ENCODE measurements at regions not wholly inside any gene's neighbourhood (a gene's known extent, or its start where the extent isn't known, plus 50 kb on each side); places are given as distances from the start of the nearest gene placed in this dataset.

DNA sequence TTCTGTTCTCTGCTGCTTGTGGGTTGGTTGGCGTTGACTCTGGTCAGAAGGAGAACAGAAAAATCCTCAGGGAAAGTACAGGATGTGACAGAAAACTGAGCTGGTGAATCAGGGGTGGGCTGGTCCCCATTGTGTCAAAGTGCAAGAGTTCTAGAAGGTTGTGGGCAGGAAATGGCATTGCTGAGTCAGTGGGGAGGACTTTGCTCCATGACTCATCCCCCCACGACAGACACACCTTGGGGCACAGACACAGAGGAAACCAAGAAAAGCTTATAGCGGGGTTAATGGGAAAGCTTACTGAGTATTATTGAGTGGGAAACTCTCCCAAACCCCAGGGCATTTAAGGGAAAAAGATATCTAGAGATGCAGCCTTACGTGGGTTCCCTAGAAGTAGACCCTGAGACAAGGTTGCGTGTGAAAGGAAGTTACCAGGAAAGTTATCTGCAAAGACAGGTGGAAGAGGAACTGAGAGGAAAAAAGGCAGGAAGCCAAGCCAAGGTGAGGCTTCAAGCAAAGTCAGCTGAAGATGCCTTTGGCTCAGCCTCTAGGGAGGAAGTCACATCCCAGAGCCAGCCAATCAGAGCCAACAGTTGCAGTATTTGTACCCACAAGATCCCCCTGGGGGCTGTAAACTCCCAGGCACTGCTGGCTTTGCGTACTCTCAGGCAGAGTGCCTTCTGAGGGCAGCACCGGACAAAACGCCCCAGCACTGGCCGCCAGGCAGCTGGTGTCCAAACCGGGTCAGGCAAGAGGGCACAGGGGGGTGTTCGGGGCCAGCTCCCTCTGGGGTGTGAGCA lies 86.4 kb downstream of the FOXL1 start:
- DNase-seq (ENCODE audit: low read depth) = peak; percentile 25

- no peak for DNase-seq (ENCODE audit: low read depth)
Measured at GRCh38 chr16:86665319-86665675, 86.9 kb downstream of the FOXL1 start.

DNA sequence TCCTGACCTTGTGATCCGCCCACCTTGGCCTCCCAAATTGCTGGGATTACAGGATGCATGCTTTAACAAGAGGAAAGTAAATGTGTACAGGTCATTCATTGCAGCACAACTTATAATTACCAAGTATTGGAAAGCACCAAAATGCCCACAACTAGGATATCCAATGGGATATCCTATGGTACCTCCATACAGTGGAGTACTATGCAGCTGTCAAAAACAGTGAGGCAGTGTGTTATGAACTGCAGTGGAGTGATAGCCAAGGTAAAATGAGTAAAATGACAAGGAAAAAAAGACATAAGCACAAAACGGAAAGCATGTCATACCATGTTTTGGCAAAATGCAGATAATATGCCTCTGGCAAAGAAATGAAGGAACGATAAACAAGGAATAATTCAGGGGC lies 87.6 kb downstream of the FOXL1 start:
- DNase-seq (ENCODE audit: low read depth) = no peak

GRCh38 chr16:86667035-86667434 lies 88.7 kb downstream of the FOXL1 start:
- DNase-seq (ENCODE audit: low read depth) = no peak

- no peak for DNase-seq (ENCODE audit: low read depth)
Measured at GRCh38 chr16:86668136-86668910, 90.0 kb downstream of the FOXL1 start.

DNA sequence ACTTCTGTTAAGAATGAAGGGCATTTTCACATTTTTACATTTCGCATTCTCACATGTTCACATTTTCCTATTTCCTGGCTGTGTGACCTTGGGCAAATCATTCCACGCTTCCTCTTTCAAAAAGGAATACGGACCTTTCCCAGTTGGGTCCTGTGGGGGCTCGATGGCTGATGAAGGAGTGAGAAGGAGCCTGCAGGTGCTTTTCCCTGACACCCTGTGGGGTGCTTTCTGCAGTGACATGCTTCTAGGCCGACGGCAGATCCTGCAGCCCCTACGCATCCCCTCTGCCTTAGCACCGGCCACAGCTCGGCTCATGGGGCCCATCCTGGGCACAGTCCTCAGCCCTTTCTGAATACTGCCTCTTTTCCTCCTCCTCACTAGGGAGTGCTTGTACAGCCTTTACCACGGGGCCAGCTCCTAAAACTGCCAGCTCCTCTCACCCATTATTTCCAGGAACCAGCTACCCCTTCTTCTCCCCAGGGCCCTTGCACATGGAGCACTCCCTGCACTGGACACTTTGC lies 91.0 kb downstream of the FOXL1 start:
- no peak for DNase-seq (ENCODE audit: low read depth)

GRCh38 chr16:86669937-86670749 lies 91.8 kb downstream of the FOXL1 start:
- no peak for DNase-seq (ENCODE audit: low read depth)

- no peak for DNase-seq (ENCODE audit: low read depth)
Measured at GRCh38 chr16:86670750-86671234, 92.4 kb downstream of the FOXL1 start.

GRCh38 chr16:86671486-86672178 lies 93.3 kb downstream of the FOXL1 start:
- no peak for DNase-seq (ENCODE audit: low read depth)

DNA sequence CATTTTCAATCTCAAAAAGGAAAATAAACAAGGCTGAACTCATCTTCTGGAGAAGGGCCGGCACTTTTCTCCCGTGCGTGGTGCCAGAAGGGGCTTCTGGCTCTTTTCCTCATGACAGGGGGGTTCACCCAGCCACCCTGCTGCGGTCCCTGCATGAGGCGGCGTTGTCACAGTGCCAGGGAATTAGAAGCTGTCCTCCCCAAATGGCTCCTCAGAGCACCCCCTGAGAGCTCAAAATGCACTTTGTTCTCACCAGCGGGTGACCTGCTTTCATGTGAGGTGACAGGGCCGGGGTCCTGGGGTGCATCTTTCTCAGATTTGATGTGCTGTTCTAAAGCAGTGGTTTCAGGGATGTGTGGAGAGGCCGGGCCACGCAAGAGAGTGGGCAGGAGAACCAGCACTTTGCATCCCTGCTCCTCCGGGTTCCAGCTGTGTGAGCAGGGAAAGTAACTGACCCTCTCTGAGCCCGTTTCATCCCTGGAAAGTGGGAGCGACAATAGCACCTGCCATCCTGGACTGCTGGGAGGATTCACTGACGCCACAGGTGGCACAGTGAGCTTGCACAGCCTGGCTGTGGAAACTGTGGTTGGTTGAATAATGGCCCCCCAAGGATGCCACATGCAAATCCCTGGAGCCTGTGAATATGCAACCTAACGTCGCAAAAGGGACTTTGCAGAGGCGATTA lies 94.0 kb downstream of the FOXL1 start:
- no peak for DNase-seq (ENCODE audit: low read depth)

- DNase-seq (ENCODE audit: low read depth) = no peak
Measured at GRCh38 chr16:86673090-86673955, 95.0 kb downstream of the FOXL1 start.

DNA sequence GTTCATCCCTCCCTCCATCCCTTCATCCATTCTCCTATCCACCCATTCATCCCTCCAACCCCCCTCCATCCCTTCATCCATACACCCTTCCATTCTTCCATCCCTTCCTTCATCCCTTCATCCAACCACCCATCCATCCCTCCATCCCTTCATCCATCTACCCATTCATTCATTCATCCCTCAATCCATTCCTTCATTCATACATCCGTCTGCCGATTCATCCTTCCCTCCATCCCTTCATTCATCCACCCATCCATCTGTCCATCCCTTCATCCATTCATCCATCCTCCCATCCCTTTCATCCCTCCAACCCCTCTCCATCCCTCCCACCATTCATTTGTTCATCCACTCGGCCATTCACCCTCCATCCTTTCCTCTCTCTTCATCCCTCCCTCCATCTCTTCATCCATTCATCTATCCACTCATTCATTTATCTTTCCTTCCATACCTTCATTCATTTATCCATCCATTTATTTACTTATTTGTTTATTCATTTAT lies 95.7 kb downstream of the FOXL1 start:
- DNase-seq (ENCODE audit: low read depth) = no peak

GRCh38 chr16:86676254-86676670 lies 97.9 kb downstream of the FOXL1 start:
- no peak for DNase-seq (ENCODE audit: low read depth)

DNA sequence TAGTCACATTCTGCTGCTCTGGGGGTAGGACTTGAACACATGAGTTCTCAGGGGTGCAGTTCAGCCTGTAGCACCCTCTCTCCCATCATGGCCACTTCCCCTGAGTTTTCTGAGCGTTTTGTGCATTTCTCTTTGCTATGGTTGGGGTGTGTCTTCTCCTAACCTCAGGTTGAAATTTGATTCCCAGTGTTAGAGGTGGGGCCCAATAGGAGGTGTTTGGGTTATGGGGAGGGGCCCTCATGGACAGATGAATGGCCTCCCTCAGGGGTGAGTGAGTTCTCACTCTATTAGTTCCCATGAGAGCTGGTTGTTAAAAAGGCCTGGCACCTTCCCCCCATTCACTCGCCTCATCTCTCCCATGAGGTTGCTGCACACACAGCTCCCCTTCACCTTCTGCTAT lies 101.1 kb downstream of the FOXL1 start:
- DNase-seq (ENCODE audit: low read depth) = no peak

DNA sequence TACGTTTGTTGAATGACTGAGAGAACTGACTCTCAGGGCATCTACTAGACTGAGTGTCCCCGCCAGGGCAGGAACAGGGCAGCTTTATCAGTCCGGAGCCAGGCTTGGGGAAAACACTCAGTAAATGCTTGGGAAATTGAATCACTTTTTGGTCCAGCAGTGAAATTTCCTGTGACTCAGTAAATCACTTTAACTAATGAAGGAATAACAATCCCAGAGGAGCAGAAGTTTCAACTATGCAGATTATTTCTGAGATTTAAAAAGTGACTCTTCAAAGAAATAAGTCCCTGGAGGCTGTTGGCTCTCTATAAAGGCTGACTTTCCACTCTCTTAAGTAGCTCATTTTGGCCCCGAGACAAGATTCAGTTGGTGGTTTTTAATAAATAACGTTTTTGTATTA lies 101.8 kb downstream of the FOXL1 start:
- DNase-seq (ENCODE audit: low read depth) = no peak

DNA sequence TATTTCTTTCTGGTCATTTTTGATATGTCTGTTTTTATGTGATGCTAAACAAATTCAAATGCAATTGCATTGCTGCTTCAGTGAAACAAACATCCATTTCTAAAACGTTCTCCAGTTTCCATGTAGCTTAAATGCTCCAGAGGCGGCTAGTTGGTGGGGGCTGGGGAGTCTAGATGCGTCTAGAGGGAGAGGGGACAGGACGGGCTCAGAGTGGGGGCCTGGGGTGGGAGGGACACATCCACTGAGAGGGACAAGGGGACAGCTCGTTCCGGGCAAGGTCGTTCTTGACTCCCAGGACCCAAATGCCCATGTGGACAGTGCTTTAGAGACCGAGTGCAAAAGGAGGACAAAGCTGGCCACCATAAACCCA lies 102.3 kb downstream of the FOXL1 start:
- DNase-seq (ENCODE audit: low read depth) = no peak

- no peak for DNase-seq (ENCODE audit: low read depth)
Measured at GRCh38 chr16:86681031-86681756, 102.8 kb downstream of the FOXL1 start.

GRCh38 chr16:86681757-86682106 lies 103.4 kb downstream of the FOXL1 start:
- DNase-seq (ENCODE audit: low read depth) = no peak

GRCh38 chr16:86682219-86682904 lies 104.0 kb downstream of the FOXL1 start:
- no peak for DNase-seq (ENCODE audit: low read depth)
